ENCODE measurements at regions not wholly inside any gene's neighbourhood (a gene's known extent, or its start where the extent isn't known, plus 50 kb on each side); places are given as distances from the start of the nearest gene placed in this dataset.

- no peak for TF ChIP-seq POLR2AphosphoS5 (IDR thresholded peaks at IDR 0.05)
- no peak for TF ChIP-seq CTCF (IDR thresholded peaks at IDR 0.05)
- no peak for TF ChIP-seq POLR2A (IDR thresholded peaks at IDR 0.05; ENCODE audit: low read depth)
- no peak for TF ChIP-seq EP300 (IDR thresholded peaks at IDR 0.05)
Observed at GRCh38 chr3:178480795-178481194, 55.4 kb upstream of the KCNMB2 start.
